SK-N-MC (cell line): ENCODE measurements at regions not wholly inside any gene's neighbourhood (a gene's known extent, or its start where the extent isn't known, plus 50 kb on each side); places are given as distances from the start of the nearest gene placed in this dataset.

Source experiments
- EZH2 ChIP-seq: fragments of 200-600 bp; sonication (generic); IDR thresholded peaks from one replicate; pipeline ENCODE4 v1.6.1; 2017; ENCODE audit warnings: antibody characterized with exemption
- FOXP2 ChIP-seq: optimal IDR thresholded peaks from 2 replicates; pipeline ENCODE3; 2011; ENCODE audit warnings: mild to moderate bottlenecking, moderate library complexity; ENCODE audit not compliant: insufficient read depth; ENCODE audit errors: extremely low read length, control extremely low read depth
- POLR2AphosphoS5 ChIP-seq: IDR thresholded peaks from 2 replicates; pipeline ENCODE4 v1.6.1; 2012; ENCODE audit warnings: mild to moderate bottlenecking, low read depth, low read length, borderline replicate concordance

DNA sequence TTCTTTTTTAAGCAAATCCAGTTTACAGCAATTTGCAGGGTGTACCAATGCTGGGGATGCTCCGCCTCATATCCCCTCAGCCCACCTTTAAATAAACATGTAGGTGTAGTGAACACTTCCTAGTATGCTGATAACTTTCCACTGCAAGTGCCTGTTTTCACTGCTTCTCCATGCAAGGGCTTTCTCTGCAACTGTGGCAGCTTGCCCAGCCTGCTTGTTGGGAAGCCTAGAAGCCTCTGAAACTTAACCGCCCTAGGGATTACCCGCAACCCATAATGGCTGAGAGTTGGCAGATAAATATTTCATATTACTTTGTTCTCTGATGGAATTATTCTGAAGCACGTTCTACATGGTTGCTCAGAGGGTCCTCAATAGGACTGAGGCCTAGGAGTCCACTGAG is 253.7 kb upstream of the DDX53 start:
- TF ChIP-seq POLR2AphosphoS5 (no peak), EZH2 (no peak), FOXP2 (no peak)
